Smooth muscle cell (in vitro differentiated cells): ENCODE measurements at regions not wholly inside any gene's neighbourhood (a gene's known extent, or its start where the extent isn't known, plus 50 kb on each side); places are given as distances from the start of the nearest gene placed in this dataset.

Experiments used
- DNase-seq: peaks from one replicate; lab custom pipeline; 2025; ENCODE audit not compliant: unreplicated experiment; lab: John Stamatoyannopoulos, UW
- H2AFZ ChIP-seq: fragments of 200-600 bp; sonication (generic); 2 replicates; pipeline ENCODE4 v1.6.0; 2016; ENCODE audit warnings: antibody characterized with exemption, low read depth, mild to moderate bottlenecking
- H3F3A ChIP-seq: fragments of 200-600 bp; sonication (generic); 2 replicates; pipeline ENCODE4 v1.6.0; 2017; ENCODE audit warnings: antibody characterized with exemption, low read depth
- H3K27ac ChIP-seq: fragments of 200-600 bp; sonication (generic); 2 replicates; pipeline ENCODE4 v1.5.1; 2016; ENCODE audit warnings: low read depth, mild to moderate bottlenecking
- H3K27me3 ChIP-seq: fragments of 200-600 bp; sonication (generic); 2 replicates; pipeline ENCODE4 v1.6.1; 2016; ENCODE audit warnings: low read depth, mild to moderate bottlenecking
- H3K36me3 ChIP-seq: fragments of 200-600 bp; sonication (generic); 2 replicates; pipeline ENCODE4 v1.5.1; 2016; ENCODE audit warnings: low read depth
- H3K4me1 ChIP-seq: fragments of 200-600 bp; sonication (generic); 2 replicates; pipeline ENCODE4 v1.5.1; 2016; ENCODE audit warnings: low read depth
- H3K4me2 ChIP-seq: fragments of 200-600 bp; sonication (generic); 2 replicates; pipeline ENCODE4 v1.6.0; 2016; ENCODE audit warnings: mild to moderate bottlenecking
- H3K4me3 ChIP-seq: fragments of 200-600 bp; sonication (generic); 2 replicates; pipeline ENCODE4 v1.5.1; 2016; ENCODE audit warnings: mild to moderate bottlenecking
- H3K79me2 ChIP-seq: fragments of 200-600 bp; sonication (generic); 2 replicates; pipeline ENCODE4 v1.6.0; 2016; ENCODE audit warnings: low read depth, mild to moderate bottlenecking
- H3K9ac ChIP-seq: fragments of 200-600 bp; sonication (generic); 2 replicates; pipeline ENCODE4 v1.6.0; 2016; ENCODE audit warnings: low read depth
- H3K9me3 ChIP-seq: fragments of 200-600 bp; sonication (generic); replicated peaks from 2 replicates; pipeline ENCODE4 v1.5.1; 2016; ENCODE audit warnings: low read depth
- H4K20me1 ChIP-seq: fragments of 200-600 bp; sonication (generic); 2 replicates; pipeline ENCODE4 v1.6.0; 2016; ENCODE audit warnings: low read depth
- CTCF ChIP-seq: fragments of 200-600 bp; sonication (generic); IDR thresholded peaks from 2 replicates; pipeline ENCODE4 v1.5.1; 2017; ENCODE audit warnings: borderline replicate concordance, mild to moderate bottlenecking, antibody characterized with exemption; ENCODE audit not compliant: insufficient read depth, poor library complexity, severe bottlenecking
- WGBS: methylation state at CpG from one replicate; pipeline ENCODE4 v1.1.7; 2016; ENCODE audit warnings: low lambda C conversion rate; 5-methylcytosine and 5-hydroxymethylcytosine counted together

GRCh38 chr18:38993342-38993741, 1427.7 kb upstream of the CELF4 start:
- Histone ChIP-seq H3K27me3 (no peaks in the 10 kb centered on the region), H3K79me2 (no peaks in the 10 kb centered on the region), H3F3A (no peaks in the 10 kb centered on the region), H3K36me3 (no peaks in the 10 kb centered on the region), H2AFZ (no peak overlapping the region), H3K9ac (no peak overlapping the region), H4K20me1 (no peaks in the 10 kb centered on the region), H3K4me2 (no peak overlapping the region), H3K4me1 (no peaks in the 10 kb centered on the region), H3K4me3 (no peak overlapping the region), H3K27ac (no peak overlapping the region), H3K9me3 (no peaks in the 10 kb centered on the region)
- 81% methylated on average over 1 of the region's 1 CpG for WGBS
- DNase-seq: no peak
- TF ChIP-seq CTCF: no peak

DNA sequence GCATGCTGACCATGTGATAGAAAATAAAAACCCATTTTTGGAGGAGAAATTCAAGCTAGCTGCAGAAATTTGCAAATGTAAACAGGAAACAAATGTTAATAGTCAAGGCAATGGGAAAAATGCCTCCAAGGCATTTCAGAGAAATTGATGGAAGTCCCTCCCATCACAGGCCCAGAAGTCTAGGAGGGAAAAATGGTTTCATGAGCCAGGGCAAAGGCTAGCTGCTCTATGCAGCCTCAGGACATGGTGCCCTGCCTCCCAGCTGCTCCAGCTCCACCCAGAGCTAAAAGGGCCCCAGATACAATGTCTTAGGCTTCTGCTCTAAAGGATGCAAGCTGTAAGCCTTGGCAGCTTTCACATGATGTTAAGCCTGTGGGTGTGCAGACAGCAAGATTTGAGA, 1419.4 kb upstream of the CELF4 start:
- Histone ChIP-seq H3K9ac (no peak overlapping the region), H3F3A (no peaks in the 10 kb centered on the region), H3K36me3 (no peaks in the 10 kb centered on the region), H4K20me1 (no peaks in the 10 kb centered on the region), H3K27me3 (no peaks in the 10 kb centered on the region), H2AFZ (no peak overlapping the region), H3K27ac (no peak overlapping the region), H3K4me3 (no peak overlapping the region), H3K79me2 (no peaks in the 10 kb centered on the region), H3K4me1 (no peaks in the 10 kb centered on the region), H3K9me3 (no peaks in the 10 kb centered on the region), H3K4me2 (no peak overlapping the region)
- DNase-seq: no peak
- no peak for TF ChIP-seq CTCF

- no peak overlapping the region for H3K4me3 ChIP-seq
- no peaks in the 10 kb centered on the region for H3F3A ChIP-seq
- no peaks in the 10 kb centered on the region for H3K27me3 ChIP-seq
- DNase-seq: no peak
- no peaks in the 10 kb centered on the region for H3K79me2 ChIP-seq
- H2AFZ ChIP-seq: no peak overlapping the region
- no peak for TF ChIP-seq CTCF
- H3K9ac ChIP-seq: no peak overlapping the region
- H4K20me1 ChIP-seq: no peaks in the 10 kb centered on the region
- WGBS: 42% methylated on average over 1 of the region's 1 CpG
- no peaks in the 10 kb centered on the region for H3K36me3 ChIP-seq
- H3K4me1 ChIP-seq: no peaks in the 10 kb centered on the region
- H3K9me3 ChIP-seq: no peaks in the 10 kb centered on the region
- peak overlapping the region; percentile 9 for H3K4me2 ChIP-seq
- H3K27ac ChIP-seq: peak overlapping the region; percentile 24
These were observed 1416.5 kb upstream of the CELF4 start for GRCh38 chr18:38982072-38982471.

DNA sequence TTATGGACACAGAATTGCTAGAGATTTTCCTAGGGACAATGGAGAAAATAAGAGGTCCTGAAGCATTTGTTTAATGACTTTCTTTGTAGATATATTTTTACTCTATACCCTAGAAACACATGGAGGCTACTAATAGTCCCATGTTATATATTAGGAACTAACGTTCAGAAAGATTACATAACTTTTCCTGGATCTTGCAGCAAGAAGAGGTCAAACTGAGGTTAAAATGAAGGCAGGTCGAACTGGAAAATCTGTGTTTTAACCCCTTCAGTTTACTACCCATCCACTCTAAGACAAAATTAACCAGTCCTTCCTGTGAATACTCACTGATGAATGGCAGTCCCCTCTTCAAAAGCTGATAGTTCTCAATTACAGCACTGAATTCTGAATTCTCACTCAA, 1415.8 kb upstream of the CELF4 start:
- no peak overlapping the region for H3K9ac ChIP-seq
- H3K79me2 ChIP-seq: no peaks in the 10 kb centered on the region
- no peaks in the 10 kb centered on the region for H3F3A ChIP-seq
- DNase-seq: no peak
- no peaks in the 10 kb centered on the region for H3K9me3 ChIP-seq
- TF ChIP-seq CTCF: no peak
- H3K4me1 ChIP-seq: no peaks in the 10 kb centered on the region
- no peaks in the 10 kb centered on the region for H4K20me1 ChIP-seq
- no peaks in the 10 kb centered on the region for H3K27me3 ChIP-seq
- WGBS: 15% methylated on average over 2 of the region's 2 CpGs
- no peak overlapping the region for H3K27ac ChIP-seq
- H2AFZ ChIP-seq: no peak overlapping the region
- H3K4me2 ChIP-seq: peak overlapping the region; percentile 9
- H3K36me3 ChIP-seq: no peaks in the 10 kb centered on the region
- no peak overlapping the region for H3K4me3 ChIP-seq
